ENCODE measurements at regions not wholly inside any gene's neighbourhood (a gene's known extent, or its start where the extent isn't known, plus 50 kb on each side); places are given as distances from the start of the nearest gene placed in this dataset.

DNA sequence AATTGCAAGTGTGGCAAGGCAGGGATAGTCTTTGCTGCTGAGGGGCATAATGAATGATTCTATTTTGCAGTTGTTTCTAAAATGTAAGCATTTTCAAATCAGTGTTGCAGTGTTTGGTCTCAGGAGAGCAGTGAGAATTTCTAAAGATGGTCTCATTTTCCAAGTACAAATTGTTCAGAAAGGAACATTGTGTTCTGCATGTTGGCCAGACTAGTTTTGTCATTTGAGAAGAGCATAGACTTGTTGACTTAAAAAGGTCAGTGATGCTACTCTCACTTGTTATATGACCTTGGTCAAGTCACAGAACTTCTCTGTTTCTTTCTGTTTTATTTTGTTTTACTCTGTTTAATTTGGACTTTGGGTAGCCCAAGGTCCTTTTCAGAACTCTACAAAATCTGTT is 344.6 kb downstream of the OSTF1 start:
- no peaks in the 10 kb centered on the region for H3K36me3 Mint-ChIP-seq (ENCODE audit: low read depth, unreplicated experiment)
- peaks cover 2% of the 10 kb centered on the region for H3K27me3 Mint-ChIP-seq (ENCODE audit: unreplicated experiment)
- TF ChIP-seq, protein P1, sequence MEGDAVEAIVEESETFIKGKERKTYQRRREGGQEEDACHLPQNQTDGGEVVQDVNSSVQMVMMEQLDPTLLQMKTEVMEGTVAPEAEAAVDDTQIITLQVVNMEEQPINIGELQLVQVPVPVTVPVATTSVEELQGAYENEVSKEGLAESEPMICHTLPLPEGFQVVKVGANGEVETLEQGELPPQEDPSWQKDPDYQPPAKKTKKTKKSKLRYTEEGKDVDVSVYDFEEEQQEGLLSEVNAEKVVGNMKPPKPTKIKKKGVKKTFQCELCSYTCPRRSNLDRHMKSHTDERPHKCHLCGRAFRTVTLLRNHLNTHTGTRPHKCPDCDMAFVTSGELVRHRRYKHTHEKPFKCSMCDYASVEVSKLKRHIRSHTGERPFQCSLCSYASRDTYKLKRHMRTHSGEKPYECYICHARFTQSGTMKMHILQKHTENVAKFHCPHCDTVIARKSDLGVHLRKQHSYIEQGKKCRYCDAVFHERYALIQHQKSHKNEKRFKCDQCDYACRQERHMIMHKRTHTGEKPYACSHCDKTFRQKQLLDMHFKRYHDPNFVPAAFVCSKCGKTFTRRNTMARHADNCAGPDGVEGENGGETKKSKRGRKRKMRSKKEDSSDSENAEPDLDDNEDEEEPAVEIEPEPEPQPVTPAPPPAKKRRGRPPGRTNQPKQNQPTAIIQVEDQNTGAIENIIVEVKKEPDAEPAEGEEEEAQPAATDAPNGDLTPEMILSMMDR (IDR thresholded peaks at IDR 0.05; ENCODE audit: unreplicated experiment): no peak
- no peak overlapping the region for H3K27ac Mint-ChIP-seq (ENCODE audit: unreplicated experiment)
- H3K4me3 Mint-ChIP-seq (ENCODE audit: unreplicated experiment): no peak overlapping the region
- H3K9me3 Mint-ChIP-seq (ENCODE audit: unreplicated experiment): no peaks in the 10 kb centered on the region
- DNase-seq (ENCODE audit: low spot score): no peak
- no peaks in the 10 kb centered on the region for H3K4me1 Mint-ChIP-seq (ENCODE audit: unreplicated experiment)

DNA sequence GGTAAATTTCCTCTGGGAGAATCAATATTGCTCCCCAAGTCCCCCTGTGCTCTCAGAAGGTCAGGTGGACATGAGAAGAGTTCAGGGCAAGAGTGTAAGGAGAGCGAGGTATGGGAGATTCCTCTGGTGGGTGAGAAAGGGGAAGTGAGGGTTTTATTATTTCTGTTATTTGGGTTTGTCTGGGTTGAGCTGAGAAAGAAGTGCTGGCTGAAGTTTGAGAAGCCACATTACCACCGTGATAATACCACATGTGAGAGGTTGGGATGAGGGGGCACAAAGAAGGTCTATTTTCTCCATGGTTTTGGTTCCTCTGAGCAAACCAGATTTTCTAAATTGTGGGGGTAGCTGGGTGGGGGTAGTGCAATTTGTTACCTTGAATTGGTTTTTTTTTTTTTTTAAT is 350.4 kb downstream of the OSTF1 start:
- Mint-ChIP-seq H3K4me1 (ENCODE audit: unreplicated experiment) (no peaks in the 10 kb centered on the region), H3K27me3 (ENCODE audit: unreplicated experiment) (no peaks in the 10 kb centered on the region), H3K9me3 (ENCODE audit: unreplicated experiment) (no peaks in the 10 kb centered on the region), H3K36me3 (ENCODE audit: low read depth, unreplicated experiment) (no peaks in the 10 kb centered on the region), H3K4me3 (ENCODE audit: unreplicated experiment) (no peak overlapping the region), H3K27ac (ENCODE audit: unreplicated experiment) (no peak overlapping the region)
- TF ChIP-seq, protein P1 (IDR thresholded peaks at IDR 0.05; ENCODE audit: unreplicated experiment): no peak
- no peak for DNase-seq (ENCODE audit: low spot score)

DNA sequence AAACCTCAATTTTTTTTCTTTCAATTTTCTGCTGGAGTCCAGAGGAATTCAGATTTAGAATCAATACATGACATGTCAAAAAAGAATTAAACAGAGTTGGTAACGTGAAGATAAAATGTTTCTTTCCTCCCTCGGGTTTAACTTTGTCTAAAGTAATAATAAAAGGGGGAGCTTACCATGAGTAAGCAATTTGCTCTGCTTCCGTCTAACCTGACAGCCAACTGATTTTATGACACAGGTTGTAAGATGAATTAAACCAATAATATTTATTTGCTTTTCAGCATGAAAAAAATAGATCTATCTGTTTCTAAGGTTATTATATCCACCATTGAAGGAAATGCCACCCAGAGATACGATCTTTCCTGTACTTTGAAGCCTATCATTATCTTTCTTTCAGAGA is 352.6 kb downstream of the OSTF1 start:
- no peak for DNase-seq (ENCODE audit: low spot score)
- TF ChIP-seq, protein P1 (IDR thresholded peaks at IDR 0.05; ENCODE audit: unreplicated experiment): no peak
- Mint-ChIP-seq H3K27me3 (ENCODE audit: unreplicated experiment) (peaks cover 1% of the 10 kb centered on the region), H3K4me3 (ENCODE audit: unreplicated experiment) (no peak overlapping the region), H3K9me3 (ENCODE audit: unreplicated experiment) (no peaks in the 10 kb centered on the region), H3K27ac (ENCODE audit: unreplicated experiment) (no peak overlapping the region), H3K36me3 (ENCODE audit: low read depth, unreplicated experiment) (no peaks in the 10 kb centered on the region), H3K4me1 (ENCODE audit: unreplicated experiment) (no peaks in the 10 kb centered on the region)

DNA sequence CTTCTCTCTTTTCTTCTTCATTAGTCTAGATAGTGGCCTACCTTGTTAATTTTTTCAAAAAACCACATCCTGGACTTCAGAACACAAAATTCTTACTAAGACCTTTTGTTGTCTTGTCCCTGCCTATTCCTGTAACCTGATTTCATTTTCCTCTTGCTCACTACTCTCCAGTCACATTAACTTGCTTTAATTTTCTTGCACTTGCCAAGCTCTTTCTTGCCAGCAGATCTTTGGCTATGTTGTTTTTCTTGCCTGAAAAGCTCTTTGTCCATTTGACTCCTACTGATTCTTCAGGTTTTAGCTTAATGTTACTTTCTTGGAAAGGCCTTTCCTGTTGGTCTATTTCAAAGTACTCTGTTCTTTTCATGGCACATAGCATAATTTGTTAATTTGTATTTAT is 356.8 kb downstream of the OSTF1 start:
- Mint-ChIP-seq H3K36me3 (ENCODE audit: low read depth, unreplicated experiment) (no peaks in the 10 kb centered on the region), H3K4me3 (ENCODE audit: unreplicated experiment) (no peak overlapping the region), H3K4me1 (ENCODE audit: unreplicated experiment) (no peaks in the 10 kb centered on the region), H3K9me3 (ENCODE audit: unreplicated experiment) (no peaks in the 10 kb centered on the region), H3K27ac (ENCODE audit: unreplicated experiment) (no peak overlapping the region), H3K27me3 (ENCODE audit: unreplicated experiment) (peaks cover 1% of the 10 kb centered on the region)
- TF ChIP-seq, protein P1 (IDR thresholded peaks at IDR 0.05; ENCODE audit: unreplicated experiment): no peak
- no peak for DNase-seq (ENCODE audit: low spot score)

DNA sequence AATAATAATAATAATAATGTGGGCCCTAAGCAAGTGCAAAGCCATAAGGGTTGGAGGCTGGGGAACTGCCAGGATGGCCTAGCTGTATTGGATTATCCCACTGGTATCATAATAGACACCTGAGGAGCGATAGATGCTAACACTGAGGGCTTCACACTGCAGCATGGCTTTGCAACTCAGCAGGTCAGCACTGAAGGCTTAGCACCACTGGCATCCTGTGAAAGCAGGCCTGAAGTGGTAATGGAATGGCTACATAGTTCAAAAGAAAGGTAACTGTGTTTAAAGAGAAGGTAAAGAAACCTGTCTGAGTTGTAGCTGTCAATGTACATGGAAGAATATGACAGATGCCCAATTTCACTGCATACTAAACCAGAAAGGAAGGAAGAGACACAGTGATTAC is 359.0 kb downstream of the OSTF1 start:
- TF ChIP-seq, protein P1 (IDR thresholded peaks at IDR 0.05; ENCODE audit: unreplicated experiment): no peak
- Mint-ChIP-seq H3K4me1 (ENCODE audit: unreplicated experiment) (no peaks in the 10 kb centered on the region), H3K36me3 (ENCODE audit: low read depth, unreplicated experiment) (no peaks in the 10 kb centered on the region)

More for the DNA sequence above, 359.0 kb downstream of the OSTF1 start:
- no peak overlapping the region for H3K27ac Mint-ChIP-seq (ENCODE audit: unreplicated experiment)
- no peak for DNase-seq (ENCODE audit: low spot score)
- H3K4me3 Mint-ChIP-seq (ENCODE audit: unreplicated experiment): no peak overlapping the region
- H3K9me3 Mint-ChIP-seq (ENCODE audit: unreplicated experiment): no peaks in the 10 kb centered on the region
- peaks cover 1% of the 10 kb centered on the region for H3K27me3 Mint-ChIP-seq (ENCODE audit: unreplicated experiment)

All from endothelial cell (in vitro differentiated cells).